ENCODE measurements at regions not wholly inside any gene's neighbourhood (a gene's known extent, or its start where the extent isn't known, plus 50 kb on each side); places are given as distances from the start of the nearest gene placed in this dataset.
A peak's percentile ranks its signal among the peaks of the same experiment; 100 is the strongest.

GRCh38 chr10:78905015-78905956 is 163.5 kb upstream of the ZMIZ1 start:
- no peak for DNase-seq

- no peak for DNase-seq
These were observed 162.8 kb upstream of the ZMIZ1 start for GRCh38 chr10:78905957-78906308.

GRCh38 chr10:78906734-78907390 is 161.9 kb upstream of the ZMIZ1 start:
- no peak for DNase-seq

GRCh38 chr10:78907551-78908211 is 161.1 kb upstream of the ZMIZ1 start:
- DNase-seq, result no peak

GRCh38 chr10:78909221-78909620 is 159.5 kb upstream of the ZMIZ1 start:
- no peak for DNase-seq

- no peak for DNase-seq
These were observed 158.7 kb upstream of the ZMIZ1 start for GRCh38 chr10:78910021-78910420.

- DNase-seq, result no peak
These were observed 158.3 kb upstream of the ZMIZ1 start for GRCh38 chr10:78910476-78910875.

GRCh38 chr10:78910886-78911285 is 157.9 kb upstream of the ZMIZ1 start:
- DNase-seq, result no peak

GRCh38 chr10:78911533-78912340 is 157.0 kb upstream of the ZMIZ1 start:
- no peak for DNase-seq

GRCh38 chr10:78912361-78913218 is 156.2 kb upstream of the ZMIZ1 start:
- DNase-seq, result no peak

GRCh38 chr10:78913219-78914059 is 155.3 kb upstream of the ZMIZ1 start:
- DNase-seq, result peak; percentile 95

- DNase-seq, result no peak
These were observed 154.7 kb upstream of the ZMIZ1 start for GRCh38 chr10:78914060-78914378.

- no peak for DNase-seq
These were observed 154.1 kb upstream of the ZMIZ1 start for GRCh38 chr10:78914502-78915189.

- no peak for DNase-seq
These were observed 153.6 kb upstream of the ZMIZ1 start for GRCh38 chr10:78915190-78915518.

- DNase-seq, result no peak
These were observed 152.5 kb upstream of the ZMIZ1 start for GRCh38 chr10:78916227-78916626.

- DNase-seq, result no peak
These were observed 149.4 kb upstream of the ZMIZ1 start for GRCh38 chr10:78919181-78919966.

- peak; percentile 17 for DNase-seq
These were observed 148.8 kb upstream of the ZMIZ1 start for GRCh38 chr10:78920011-78920410.

- no peak for DNase-seq
These were observed 146.9 kb upstream of the ZMIZ1 start for GRCh38 chr10:78921895-78922294.

GRCh38 chr10:78923647-78924318 is 145.0 kb upstream of the ZMIZ1 start:
- no peak for DNase-seq

Data from NCI-H526 treated with DMSO at 0.1 percent for 48 hours (cell line).